H7 (cell line): ENCODE measurements at regions not wholly inside any gene's neighbourhood (a gene's known extent, or its start where the extent isn't known, plus 50 kb on each side); places are given as distances from the start of the nearest gene placed in this dataset.
"Not testable (repeated sequence)": the region's sequence is repeated elsewhere in the genome, so short reads cannot be mapped to it uniquely, and the experiment has no call there.

Source experiments
- DNase-seq: peaks from one replicate; pipeline ENCODE4 v3.0.0; 2012
- H3K27me3 ChIP-seq: 2 replicates; pipeline ENCODE4 v1.6.0; 2011; ENCODE audit warnings: mild to moderate bottlenecking, low read length; ENCODE audit not compliant: control insufficient read depth, insufficient read depth
- H3K36me3 ChIP-seq: replicated peaks from 2 replicates; pipeline ENCODE4 v1.5.1; 2011; ENCODE audit warnings: low read length; ENCODE audit not compliant: control insufficient read depth, insufficient read depth
- H3K4me3 ChIP-seq: 2 replicates; pipeline ENCODE4 v1.5.1; 2011; ENCODE audit warnings: low read depth, mild to moderate bottlenecking, control low read depth, low read length, moderate library complexity; ENCODE audit not compliant: insufficient read depth

- no peak for DNase-seq
Measured at GRCh38 chr3:137820366-137820765, 56.3 kb downstream of the SOX14 start.

GRCh38 chr3:137835096-137835495, 71.0 kb downstream of the SOX14 start:
- H3K27me3 ChIP-seq: no peaks in the 10 kb centered on the region
- H3K4me3 ChIP-seq: no peak overlapping the region
- no peaks in the 10 kb centered on the region for H3K36me3 ChIP-seq
- no peak for DNase-seq

More at GRCh38 chr3:137820366-137820765, 56.3 kb downstream of the SOX14 start:
- Histone ChIP-seq H3K27me3 (no peaks in the 10 kb centered on the region), H3K4me3 (no peak overlapping the region), H3K36me3 (no peaks in the 10 kb centered on the region)

GRCh38 chr3:137845194-137845593, 81.1 kb downstream of the SOX14 start:
- peak; percentile 27 for DNase-seq
- Histone ChIP-seq H3K27me3 (no peaks in the 10 kb centered on the region), H3K36me3 (no peaks in the 10 kb centered on the region), H3K4me3 (no peak overlapping the region)

GRCh38 chr3:137845666-137846065, 81.6 kb downstream of the SOX14 start:
- no peaks in the 10 kb centered on the region for H3K27me3 ChIP-seq
- no peak for DNase-seq
- H3K4me3 ChIP-seq: no peak overlapping the region
- no peaks in the 10 kb centered on the region for H3K36me3 ChIP-seq

GRCh38 chr3:137852391-137852830, 88.3 kb downstream of the SOX14 start:
- no peak overlapping the region for H3K4me3 ChIP-seq
- H3K36me3 ChIP-seq: no peaks in the 10 kb centered on the region
- no peaks in the 10 kb centered on the region for H3K27me3 ChIP-seq
- no peak for DNase-seq

GRCh38 chr3:137854533-137855261, 90.6 kb downstream of the SOX14 start:
- no peaks in the 10 kb centered on the region for H3K36me3 ChIP-seq
- H3K4me3 ChIP-seq: no peak overlapping the region
- no peak for DNase-seq
- no peaks in the 10 kb centered on the region for H3K27me3 ChIP-seq

GRCh38 chr3:137866001-137866400, 101.9 kb downstream of the SOX14 start:
- DNase-seq: no peak
- H3K36me3 ChIP-seq: no peaks in the 10 kb centered on the region
- H3K27me3 ChIP-seq: no peaks in the 10 kb centered on the region
- H3K4me3 ChIP-seq: no peak overlapping the region

- Histone ChIP-seq H3K4me3 (no peak overlapping the region), H3K27me3 (no peaks in the 10 kb centered on the region), H3K36me3 (no peaks in the 10 kb centered on the region)
- DNase-seq: no peak
Measured at GRCh38 chr3:137866933-137867332, 102.8 kb downstream of the SOX14 start.

- no peaks in the 10 kb centered on the region for H3K27me3 ChIP-seq
- no peak for DNase-seq
- H3K36me3 ChIP-seq: no peaks in the 10 kb centered on the region
- no peak overlapping the region for H3K4me3 ChIP-seq
Measured at GRCh38 chr3:137867611-137868010, 103.5 kb downstream of the SOX14 start.

GRCh38 chr3:137869022-137869421, 104.9 kb downstream of the SOX14 start:
- H3K4me3 ChIP-seq: no peak overlapping the region
- H3K36me3 ChIP-seq: no peaks in the 10 kb centered on the region
- DNase-seq: no peak
- H3K27me3 ChIP-seq: no peaks in the 10 kb centered on the region

- not testable (repeated sequence) for H3K4me3 ChIP-seq, H3K27me3 ChIP-seq, DNase-seq, H3K36me3 ChIP-seq
Measured at GRCh38 chr3:137872589-137872988, 108.5 kb downstream of the SOX14 start.

- not testable (repeated sequence) for H3K36me3 ChIP-seq, DNase-seq
Measured at GRCh38 chr3:137896842-137897241, 113.1 kb upstream of the CLDN18 start.

GRCh38 chr3:137906985-137907649, 102.8 kb upstream of the CLDN18 start:
- DNase-seq: no peak
- H3K27me3 ChIP-seq: no peaks in the 10 kb centered on the region
- H3K36me3 ChIP-seq: no peaks in the 10 kb centered on the region
- no peak overlapping the region for H3K4me3 ChIP-seq

More at GRCh38 chr3:137896842-137897241, 113.1 kb upstream of the CLDN18 start:
- H3K4me3 ChIP-seq, H3K27me3 ChIP-seq: not testable (repeated sequence)

- H3K27me3 ChIP-seq: no peaks in the 10 kb centered on the region
- DNase-seq: no peak
Measured at GRCh38 chr3:137924628-137925027, 85.3 kb upstream of the CLDN18 start.

GRCh38 chr3:137925080-137925479, 84.9 kb upstream of the CLDN18 start:
- Histone ChIP-seq H3K36me3 (no peaks in the 10 kb centered on the region), H3K27me3 (no peaks in the 10 kb centered on the region), H3K4me3 (no peak overlapping the region)
- no peak for DNase-seq

More at GRCh38 chr3:137924628-137925027, 85.3 kb upstream of the CLDN18 start:
- Histone ChIP-seq H3K36me3 (no peaks in the 10 kb centered on the region), H3K4me3 (no peak overlapping the region)
